OCI-LY3 (cell line): ENCODE measurements at regions not wholly inside any gene's neighbourhood (a gene's known extent, or its start where the extent isn't known, plus 50 kb on each side); places are given as distances from the start of the nearest gene placed in this dataset.

Experiments
- H2AFZ ChIP-seq: fragments of 200-600, 300-600 bp; shearing (Covaris generic); 2 replicates; pipeline ENCODE4 v1.6.0; 2014; ENCODE audit warnings: antibody characterized with exemption, low read depth, low read length
- H3K27ac ChIP-seq: fragments of 200-600, 300-600 bp; sonication (generic); 2 replicates; pipeline ENCODE4 v1.5.1; 2014; ENCODE audit warnings: mild to moderate bottlenecking, low read length, moderate library complexity, mixed read lengths
- H3K27me3 ChIP-seq: fragments of 200-600, 300-600 bp; sonication (generic); 2 replicates; pipeline ENCODE4 v1.6.1; 2014; ENCODE audit warnings: low read depth, low read length, mixed read lengths
- H3K36me3 ChIP-seq: fragments of 200-600, 300-600 bp; sonication (generic); replicated peaks from 2 replicates; pipeline ENCODE3; 2014; ENCODE audit warnings: low read depth, low read length, mixed read lengths
- H3K4me1 ChIP-seq: fragments of 300-600, 200-600 bp; sonication (generic); 2 replicates; pipeline ENCODE4 v1.6.1; 2014; ENCODE audit warnings: low read length, mixed read lengths
- H3K4me2 ChIP-seq: fragments of 200-600, 300-600 bp; sonication (generic); 2 replicates; pipeline ENCODE4 v1.6.1; 2014; ENCODE audit warnings: low read length, mixed read lengths
- H3K4me3 ChIP-seq: fragments of 300-600, 200-600 bp; sonication (generic); 2 replicates; pipeline ENCODE4 v1.5.1; 2014; ENCODE audit warnings: antibody characterized with exemption, mild to moderate bottlenecking, low read length, moderate library complexity
- H3K79me2 ChIP-seq: fragments of 300-600, 200-600 bp; shearing (Covaris generic); 2 replicates; pipeline ENCODE4 v1.6.1; 2014; ENCODE audit warnings: mild to moderate bottlenecking, low read length, mixed read lengths
- H3K9ac ChIP-seq: fragments of 300-600, 200-600 bp; shearing (Covaris generic); 2 replicates; pipeline ENCODE4 v1.6.0; 2014; ENCODE audit warnings: mild to moderate bottlenecking, low read length, moderate library complexity
- H3K9me3 ChIP-seq: fragments of 200-600, 300-600 bp; shearing (Covaris generic); 2 replicates; pipeline ENCODE4 v1.6.1; 2014; ENCODE audit warnings: low read length, mixed read lengths; ENCODE audit not compliant: insufficient read depth
- H4K20me1 ChIP-seq: fragments of 200-600, 300-600 bp; sonication (generic); 2 replicates; pipeline ENCODE4 v1.6.1; 2016; ENCODE audit warnings: low read length, mixed read lengths; ENCODE audit not compliant: insufficient read depth
- CTCF ChIP-seq: fragments of 200-600, 300-600 bp; sonication (generic); IDR thresholded peaks from 2 replicates; pipeline ENCODE4 v1.5.1; 2014; ENCODE audit warnings: antibody characterized with exemption, low read length, low read depth
- EZH2phosphoT487 ChIP-seq: fragments of 200-600 bp; shearing (Covaris generic); IDR thresholded peaks from 2 replicates; pipeline ENCODE4 v1.6.1; 2018; ENCODE audit warnings: antibody characterized with exemption, mixed run types, low read depth

DNA sequence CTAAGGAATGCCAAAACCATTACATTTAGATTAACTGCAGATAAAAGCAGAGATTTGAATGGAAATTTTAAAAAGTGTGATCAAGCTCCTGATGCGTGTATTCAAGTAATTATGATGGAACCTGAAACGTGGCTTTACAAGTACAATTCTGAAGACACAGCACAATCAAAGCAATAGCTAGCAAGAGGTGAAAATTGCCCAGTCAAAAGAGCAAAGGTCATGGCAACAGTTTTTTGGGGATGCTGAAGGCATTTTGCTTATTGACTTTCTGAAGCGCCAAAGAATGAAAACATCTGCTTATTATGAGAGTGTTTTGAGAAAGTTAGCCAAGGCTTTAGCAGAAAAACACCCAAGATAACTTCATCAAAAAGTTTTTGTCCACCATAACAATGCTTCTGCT, 389.6 kb upstream of the TENM4 start:
- no peaks in the 10 kb centered on the region for H3K27me3 ChIP-seq
- H3K9ac ChIP-seq: no peak overlapping the region
- H3K79me2 ChIP-seq: no peaks in the 10 kb centered on the region
- H3K4me3 ChIP-seq: no peak overlapping the region
- TF ChIP-seq EZH2phosphoT487 (no peak), CTCF (no peak)
- no peak overlapping the region for H2AFZ ChIP-seq
- no peaks in the 10 kb centered on the region for H3K4me1 ChIP-seq
- no peaks in the 10 kb centered on the region for H3K36me3 ChIP-seq
- H3K9me3 ChIP-seq: no peaks in the 10 kb centered on the region
- H3K27ac ChIP-seq: no peak overlapping the region
- H3K4me2 ChIP-seq: no peak overlapping the region
- no peaks in the 10 kb centered on the region for H4K20me1 ChIP-seq

GRCh38 chr11:79829891-79830290, 389.1 kb upstream of the TENM4 start:
- TF ChIP-seq CTCF: no peak
- no peak for TF ChIP-seq EZH2phosphoT487
- Histone ChIP-seq H3K27me3 (no peaks in the 10 kb centered on the region), H3K4me3 (no peak overlapping the region), H3K4me1 (no peaks in the 10 kb centered on the region), H2AFZ (no peak overlapping the region), H3K9me3 (no peaks in the 10 kb centered on the region), H4K20me1 (no peaks in the 10 kb centered on the region), H3K4me2 (no peak overlapping the region), H3K79me2 (no peaks in the 10 kb centered on the region), H3K27ac (no peak overlapping the region), H3K9ac (no peak overlapping the region), H3K36me3 (no peaks in the 10 kb centered on the region)

DNA sequence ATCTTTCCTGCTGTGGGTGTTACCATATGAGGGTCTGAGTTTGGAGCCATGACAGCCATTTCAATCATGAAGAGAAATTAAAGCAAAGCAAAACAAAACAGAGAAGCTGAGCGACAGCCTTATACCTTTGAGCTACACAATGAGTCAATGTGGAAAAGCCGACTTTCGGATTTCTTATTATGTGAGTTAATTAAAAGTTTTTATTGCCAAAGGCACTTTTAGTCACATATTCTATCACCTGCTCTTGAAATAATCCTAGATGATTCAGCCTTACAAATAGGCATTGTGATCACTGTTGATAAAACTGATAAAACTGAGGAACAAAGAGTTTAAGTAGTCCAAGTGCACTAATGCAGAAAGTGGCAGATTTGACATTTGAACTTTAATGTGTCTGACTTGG, 381.9 kb upstream of the TENM4 start:
- H3K27me3 ChIP-seq: no peaks in the 10 kb centered on the region

DNA sequence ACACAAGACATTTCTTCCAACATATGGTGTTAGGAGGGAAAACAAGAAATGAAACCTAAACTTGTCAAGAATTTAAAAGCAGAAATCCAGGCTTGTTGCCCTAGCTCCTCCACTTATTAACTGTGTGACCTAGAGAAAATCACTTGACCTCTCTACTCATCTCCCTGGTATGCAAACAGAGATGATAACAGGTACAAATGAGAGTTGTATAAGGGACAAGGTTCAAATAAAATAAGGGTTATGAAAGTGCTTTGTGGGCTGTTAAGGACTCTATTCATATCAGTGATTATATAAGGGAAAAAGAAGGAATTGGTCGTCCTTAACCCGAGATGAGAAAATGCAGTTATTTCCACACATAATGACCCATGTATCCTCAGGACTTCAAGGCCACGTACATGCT, 372.7 kb upstream of the TENM4 start:
- no peaks in the 10 kb centered on the region for H3K27me3 ChIP-seq
- no peak overlapping the region for H3K4me2 ChIP-seq
- TF ChIP-seq CTCF: no peak
- no peak for TF ChIP-seq EZH2phosphoT487
- H3K79me2 ChIP-seq: no peaks in the 10 kb centered on the region
- H3K9ac ChIP-seq: no peak overlapping the region
- H4K20me1 ChIP-seq: no peaks in the 10 kb centered on the region
- no peak overlapping the region for H3K4me3 ChIP-seq
- H3K27ac ChIP-seq: no peak overlapping the region
- H3K36me3 ChIP-seq: no peaks in the 10 kb centered on the region
- no peak overlapping the region for H2AFZ ChIP-seq
- no peaks in the 10 kb centered on the region for H3K9me3 ChIP-seq
- H3K4me1 ChIP-seq: no peaks in the 10 kb centered on the region

More for the DNA sequence above, 381.9 kb upstream of the TENM4 start:
- Histone ChIP-seq H3K9me3 (no peaks in the 10 kb centered on the region), H4K20me1 (no peaks in the 10 kb centered on the region), H3K36me3 (no peaks in the 10 kb centered on the region), H3K9ac (no peak overlapping the region), H3K4me3 (no peak overlapping the region), H3K4me2 (no peak overlapping the region), H3K4me1 (no peaks in the 10 kb centered on the region), H3K27ac (no peak overlapping the region), H2AFZ (no peak overlapping the region), H3K79me2 (no peaks in the 10 kb centered on the region)
- TF ChIP-seq CTCF (no peak), EZH2phosphoT487 (no peak)
